HCT116 (cell line): ENCODE measurements at regions not wholly inside any gene's neighbourhood (a gene's known extent, or its start where the extent isn't known, plus 50 kb on each side); places are given as distances from the start of the nearest gene placed in this dataset.

Source experiments
- ATAC-seq: fragments of 200-7000 bp; cut with Tn5 transposase; 2 replicates; pipeline ENCODE4 v1.9.1; 2020; ENCODE audit warnings: mild to moderate bottlenecking, moderate library complexity
- BruUV-seq: library from RNA; stranded (reverse); fragments of 400-500 nt; replicated peaks from 2 replicates; lab custom pipeline; 2021; lab: Mats Ljungman, UMichigan
- CTCF ChIA-PET: fragments of 300-600 bp; sonication (Branson Sonifier 250); formaldehyde crosslinking; loops from one replicate; lab custom pipeline; 2021; ENCODE audit warnings: antibody characterized with exemption; lab: Charles Lee
- POLR2A ChIA-PET: fragments of 300-600, 350-600 bp; sonication (Branson Sonifier 250); formaldehyde crosslinking; loops from one replicate; lab custom pipeline; 2021; ENCODE audit warnings: antibody characterized with exemption; lab: Charles Lee
- RAD21 ChIA-PET, 2 experiments: fragments of 300-600 bp; sonication (Branson Sonifier 250); formaldehyde crosslinking; loops; one replicate each; lab custom pipeline; 2023; ENCODE audit warnings: low total read pairs in 2 of 2; ENCODE audit not compliant: uncharacterized antibody in 2 of 2, unreplicated experiment in 2 of 2, low non-redundant PET in 1 of 2; lab: Charles Lee
- DNase-seq: peaks from one replicate; pipeline ENCODE4 v3.0.0-alpha.2; 2010; ENCODE audit warnings: low read depth, low spot score
- H2AFZ ChIP-seq: fragments of 200-600 bp; shearing (Covaris generic), sonication (generic); 2 replicates; pipeline ENCODE4 v1.6.1; 2017; ENCODE audit warnings: low read depth, mixed run types, mixed read lengths, antibody characterized with exemption, low read length; ENCODE audit not compliant: poor library complexity, severe bottlenecking
- H3K27ac ChIP-seq: 2 replicates; pipeline ENCODE4 v1.5.1; 2012; ENCODE audit warnings: low read depth, low read length
- H3K27me3 ChIP-seq: fragments of 200-600 bp; sonication (generic); 2 replicates; pipeline ENCODE4 v1.6.1; 2016; ENCODE audit warnings: mixed run types, low read length, mixed read lengths; ENCODE audit not compliant: insufficient read depth
- H3K36me3 ChIP-seq, 2 experiments: fragments of 200-500 bp in 1 of 2; fragments of 200-600 bp in 1 of 2; sonication (Bioruptor generic) in 1 of 2; sonication (generic) in 1 of 2; 2 replicates each; pipeline versions ENCODE4 v1.5.1 to v1.6.1; 2014 to 2016; ENCODE audit warnings: low read length in 2 of 2, inconsistent platforms in 1 of 2, mixed read lengths in 1 of 2, mixed run types in 1 of 2; ENCODE audit not compliant: insufficient read depth in 2 of 2, control insufficient read depth in 1 of 2
- H3K4me1 ChIP-seq, 2 experiments: fragments of 200-600 bp in 1 of 2; sonication (generic) in 1 of 2; 2 replicates each; pipeline versions ENCODE4 v1.5.1 to v1.6.1; 2012 to 2017; ENCODE audit warnings: low read length in 2 of 2, inconsistent platforms in 1 of 2, mild to moderate bottlenecking in 1 of 2, mixed read lengths in 1 of 2, mixed run types in 1 of 2, moderate library complexity in 1 of 2; ENCODE audit not compliant: insufficient read depth in 2 of 2, control insufficient read depth in 1 of 2
- H3K4me2 ChIP-seq: fragments of 200-600 bp; sonication (generic); 2 replicates; pipeline ENCODE4 v1.6.1; 2017; ENCODE audit warnings: mixed run types, low read length, mixed read lengths
- H3K4me3 ChIP-seq, 2 experiments: fragments of 200-600 bp in 1 of 2; sonication (generic) in 1 of 2; replicated peaks in 1 of 2; 2 replicates each; pipeline ENCODE4 v1.5.1; 2011 to 2016; ENCODE audit warnings: low read length in 2 of 2, control low read depth in 1 of 2, low read depth in 1 of 2, mild to moderate bottlenecking in 1 of 2, mixed read lengths in 1 of 2, mixed run types in 1 of 2
- H3K79me2 ChIP-seq: fragments of 200-600 bp; sonication (generic); 2 replicates; pipeline ENCODE4 v1.6.1; 2017; ENCODE audit warnings: mild to moderate bottlenecking, mixed run types, low read length, moderate library complexity, mixed read lengths; ENCODE audit not compliant: insufficient read depth
- H3K9ac ChIP-seq: fragments of 200-600 bp; sonication (generic); 2 replicates; pipeline ENCODE4 v1.6.1; 2016; ENCODE audit warnings: low read length, mixed read lengths
- H3K9me2 ChIP-seq: fragments of 200-600 bp; sonication (generic), shearing (Covaris generic); 2 replicates; pipeline ENCODE4 v1.6.1; 2017; ENCODE audit warnings: mixed run types, mild to moderate bottlenecking, moderate library complexity; ENCODE audit not compliant: insufficient read depth
- H3K9me3 ChIP-seq, 2 experiments: fragments of 200-500 bp in 1 of 2; fragments of 200-600 bp in 1 of 2; sonication (Bioruptor generic) in 1 of 2; sonication (generic) in 1 of 2; 2 replicates each; pipeline ENCODE4 v1.6.1; 2014 to 2017; ENCODE audit warnings: low read length in 2 of 2, mixed read lengths in 2 of 2, inconsistent platforms in 1 of 2, low read depth in 1 of 2, mild to moderate bottlenecking in 1 of 2, mixed run types in 1 of 2, moderate library complexity in 1 of 2; ENCODE audit not compliant: control insufficient read depth in 1 of 2, insufficient read depth in 1 of 2
- H4K20me1 ChIP-seq: fragments of 200-600 bp; sonication (generic), shearing (Covaris generic); 2 replicates; pipeline ENCODE4 v1.6.1; 2017; ENCODE audit warnings: mixed run types, mild to moderate bottlenecking, moderate library complexity; ENCODE audit not compliant: insufficient read depth
- ATF3 ChIP-seq: IDR thresholded peaks from 2 replicates; pipeline ENCODE4 v1.6.1; 2012
- CBX3 ChIP-seq: IDR thresholded peaks from 2 replicates; pipeline ENCODE4 v1.6.1; 2012; ENCODE audit warnings: low read depth
- EGR1 ChIP-seq: IDR thresholded peaks from 2 replicates; pipeline ENCODE4 v1.6.1; 2012; ENCODE audit warnings: low read depth
- EZH2 ChIP-seq: fragments of 200-600 bp; sonication (generic); IDR thresholded peaks from 2 replicates; pipeline ENCODE4 v1.6.1; 2017; ENCODE audit warnings: antibody characterized with exemption, mixed run types
- FOSL1 ChIP-seq: IDR thresholded peaks from 2 replicates; pipeline ENCODE4 v1.6.1; 2012; ENCODE audit warnings: low read depth
- REST ChIP-seq: IDR thresholded peaks from 2 replicates; pipeline ENCODE4 v1.6.1; 2012; ENCODE audit warnings: low read depth
- SRF ChIP-seq: IDR thresholded peaks from 2 replicates; pipeline ENCODE4 v1.6.1; 2012; ENCODE audit warnings: low read depth
- TCF7L2 ChIP-seq: IDR thresholded peaks from 2 replicates; pipeline ENCODE4 v1.7.0; 2011; ENCODE audit warnings: borderline replicate concordance, inconsistent platforms; ENCODE audit not compliant: insufficient read depth, insufficient read length; ENCODE audit errors: extremely low read depth
- ZFX ChIP-seq: fragments of 450-650 bp; IDR thresholded peaks from 2 replicates; pipeline ENCODE4 v1.6.1; 2017
- ZNF274 ChIP-seq: fragments of 200-500 bp; sonication (Bioruptor generic); IDR thresholded peaks from 2 replicates; pipeline ENCODE4 v1.6.1; 2014; ENCODE audit warnings: mild to moderate bottlenecking, low read depth, low read length, inconsistent platforms
- intact Hi-C: fragments of 100-400 bp; cut with micrococcal nuclease; formaldehyde crosslinking; loops from 2 replicates; pipeline ENCODE4 v1.10.0; 2022

GRCh38 chr16:16863672-16864071 is 484.7 kb downstream of the NPIPA7 start:
- DNase-seq (no peak), ATAC-seq (no peak)
- ChIA-PET POLR2A (no interaction called here), RAD21 (no interaction called here), CTCF (no interaction called here)
- Histone ChIP-seq H3K4me1 (no peaks in the 10 kb centered on the region), H3K27me3 (peaks cover 15% of the 10 kb centered on the region), H3K79me2 (no peaks in the 10 kb centered on the region), H3K4me3 (no peak overlapping the region), H3K9ac (no peak overlapping the region), H3K9me2 (no peaks in the 10 kb centered on the region), H3K27ac (no peak overlapping the region), H3K9me3 (no peaks in the 10 kb centered on the region), H2AFZ (no peak overlapping the region), H4K20me1 (no peaks in the 10 kb centered on the region), H3K4me2 (no peak overlapping the region), H3K36me3 (no peaks in the 10 kb centered on the region)
- BruUV-seq: no TSS peak
- intact Hi-C loops: loop anchor here (10.0 kb wide), 1 partner anchor 601 kb away; no protein-coding TSS in a partner anchor
- TF ChIP-seq TCF7L2: no peak
- no peak for TF ChIP-seq ZNF274
- TF ChIP-seq EZH2: no peak
- no peak for TF ChIP-seq CBX3
- no peak for TF ChIP-seq FOSL1

GRCh38 chr16:16864536-16864935 is 485.6 kb downstream of the NPIPA7 start:
- H3K27me3 ChIP-seq: peaks cover 23% of the 10 kb centered on the region
- H2AFZ ChIP-seq: no peak overlapping the region
- no peak for ATAC-seq
- CTCF ChIA-PET: no interaction called here
- no peaks in the 10 kb centered on the region for H3K36me3 ChIP-seq
- no peaks in the 10 kb centered on the region for H4K20me1 ChIP-seq
- H3K9ac ChIP-seq: no peak overlapping the region
- no peak for DNase-seq
- H3K4me3 ChIP-seq: no peak overlapping the region
- H3K9me3 ChIP-seq: no peaks in the 10 kb centered on the region
- POLR2A ChIA-PET: no interaction called here
- RAD21 ChIA-PET: no interaction called here
- no peaks in the 10 kb centered on the region for H3K79me2 ChIP-seq
- H3K4me1 ChIP-seq: no peaks in the 10 kb centered on the region
- intact Hi-C loops: loop anchor here (10.0 kb wide), 1 partner anchor 600 kb away; no protein-coding TSS in a partner anchor
- H3K9me2 ChIP-seq: no peaks in the 10 kb centered on the region
- H3K4me2 ChIP-seq: no peak overlapping the region
- BruUV-seq: no TSS peak
- no peak overlapping the region for H3K27ac ChIP-seq
- TF ChIP-seq ATF3 (no peak), ZNF274 (no peak), REST (no peak), TCF7L2 (no peak), ZFX (no peak), EGR1 (no peak), SRF (no peak)
- TF ChIP-seq, all 23 proteins: peak for 0
